ENCODE measurements at regions not wholly inside any gene's neighbourhood (a gene's known extent, or its start where the extent isn't known, plus 50 kb on each side); places are given as distances from the start of the nearest gene placed in this dataset.
"Not testable (repeated sequence)": the region's sequence is repeated elsewhere in the genome, so short reads cannot be mapped to it uniquely, and the experiment has no call there.

GRCh38 chr14:105601360-105602242 lies 75.2 kb downstream of the TMEM121 start:
- no peak for DNase-seq

GRCh38 chr14:105602243-105602750 lies 75.9 kb downstream of the TMEM121 start:
- DNase-seq: no peak

- DNase-seq: no peak
These were observed 76.7 kb downstream of the TMEM121 start for GRCh38 chr14:105602799-105603793.

DNA sequence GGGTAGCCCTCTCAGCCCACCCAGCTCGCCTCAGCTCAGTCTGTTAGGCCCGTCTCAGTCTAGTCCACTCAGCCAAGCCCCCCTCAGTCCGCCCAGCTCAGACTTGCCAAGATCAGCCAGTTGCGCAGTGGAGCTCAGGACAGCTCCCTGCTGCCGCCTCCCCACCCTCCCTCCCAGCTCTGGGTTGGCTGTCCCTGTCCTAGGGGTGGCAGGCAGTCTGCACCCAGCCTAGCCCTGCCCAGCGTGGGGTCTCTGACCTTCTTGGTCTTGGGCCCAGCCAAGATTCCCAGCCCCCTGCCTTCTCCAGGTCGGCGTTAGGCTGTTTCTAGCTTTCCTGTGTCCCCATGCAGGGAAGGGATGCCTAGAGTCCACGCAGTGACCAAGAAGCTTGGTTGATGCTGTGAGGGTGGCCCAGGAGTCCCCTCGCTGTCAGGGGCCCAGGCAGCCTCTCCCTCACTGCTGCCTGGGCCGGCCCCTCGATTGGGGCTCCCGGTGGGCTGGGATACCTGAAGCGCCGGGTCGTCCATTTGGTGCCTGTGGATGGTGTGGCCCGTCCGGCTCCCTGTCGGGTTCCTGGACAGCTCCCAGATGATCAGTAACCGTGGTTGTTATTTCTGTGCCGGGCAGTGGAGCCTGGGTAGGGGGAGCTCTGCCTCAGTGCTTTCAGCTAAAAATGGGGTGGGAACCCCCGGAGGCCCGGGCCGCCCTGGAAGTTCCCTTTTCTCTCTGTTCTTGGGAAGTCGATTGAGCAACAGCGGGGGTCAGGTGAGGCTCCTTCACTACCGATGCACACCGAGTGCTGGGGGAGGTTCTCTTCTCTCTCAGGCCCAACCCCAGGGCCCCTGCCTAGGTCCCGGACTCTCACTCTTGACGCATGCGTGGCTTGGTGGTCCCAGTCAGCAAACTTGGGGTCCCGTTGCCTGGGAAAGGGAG lies 78.4 kb downstream of the TMEM121 start:
- DNase-seq: not testable (repeated sequence)

GRCh38 chr14:105605464-105606304 lies 79.3 kb downstream of the TMEM121 start:
- DNase-seq: no peak

- not testable (repeated sequence) for DNase-seq
These were observed 80.1 kb downstream of the TMEM121 start for GRCh38 chr14:105606305-105606975.

- not testable (repeated sequence) for DNase-seq
These were observed 80.6 kb downstream of the TMEM121 start for GRCh38 chr14:105607025-105607424.

DNA sequence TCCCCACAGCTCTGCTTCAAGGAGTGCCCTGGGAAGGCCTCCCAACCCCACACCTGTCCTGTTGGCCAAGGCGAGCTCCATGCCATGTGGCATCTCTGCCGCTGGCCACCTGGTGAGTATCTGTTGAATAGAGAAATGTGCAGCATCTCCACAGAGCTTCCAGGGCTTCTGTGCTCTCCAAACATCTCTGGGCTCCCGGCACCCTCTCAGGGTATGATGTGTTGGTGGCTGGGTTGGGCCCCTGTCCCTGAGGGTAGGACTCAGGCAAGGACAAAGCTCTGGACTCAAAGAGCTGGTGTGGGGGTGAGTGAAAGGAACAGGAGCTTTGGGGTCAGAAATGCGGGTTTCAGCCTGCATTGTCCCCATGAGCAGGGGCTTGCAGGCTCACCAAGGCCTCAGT lies 88.6 kb downstream of the TMEM121 start:
- DNase-seq: not testable (repeated sequence)

- DNase-seq: not testable (repeated sequence)
These were observed 89.8 kb downstream of the TMEM121 start for GRCh38 chr14:105615986-105616801.

DNA sequence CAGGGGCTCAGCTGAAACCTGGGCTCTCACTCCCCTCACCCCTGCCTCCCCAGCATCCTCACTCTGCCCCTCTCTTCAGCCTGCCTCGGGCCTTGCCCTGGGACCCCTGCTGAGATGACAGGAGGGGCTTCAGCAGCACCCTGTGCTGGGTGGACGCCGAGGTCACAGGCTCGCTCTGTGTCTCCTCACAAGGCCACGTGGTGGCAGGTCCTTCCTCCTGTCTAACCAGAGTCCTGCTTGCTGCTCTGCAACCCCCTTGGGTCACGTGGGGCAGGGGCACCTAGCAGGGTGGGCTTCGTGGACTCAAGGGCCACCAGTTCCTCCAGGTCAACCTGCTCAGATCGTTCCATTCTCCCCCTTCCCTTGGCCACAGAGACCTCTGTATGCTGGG lies 90.4 kb downstream of the TMEM121 start:
- DNase-seq: no peak

DNA sequence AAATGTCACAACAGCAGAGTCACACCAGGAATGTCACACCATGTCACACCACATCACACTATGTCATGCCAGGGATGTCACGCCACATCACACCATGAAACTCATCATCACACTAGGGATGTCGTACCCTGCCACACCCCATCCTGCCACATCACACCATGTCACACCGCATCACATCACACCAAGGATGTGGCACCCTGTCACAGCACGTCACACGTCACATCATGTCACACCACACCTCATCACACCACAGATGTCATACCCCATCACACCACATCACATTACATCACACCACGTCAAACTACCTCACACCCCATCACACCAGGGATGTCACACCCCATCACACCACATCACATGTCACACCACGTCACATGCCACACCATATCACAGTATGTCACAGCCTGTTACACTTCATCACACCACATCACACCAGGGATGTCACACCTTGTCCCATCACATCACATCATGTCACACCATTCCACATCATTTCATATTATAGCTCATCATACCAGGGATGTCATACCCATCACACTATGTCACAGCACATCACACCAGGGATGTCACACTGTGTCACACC lies 90.9 kb downstream of the TMEM121 start:
- no peak for DNase-seq

- DNase-seq: not testable (repeated sequence)
These were observed 91.4 kb downstream of the TMEM121 start for GRCh38 chr14:105617805-105618204.

- DNase-seq: not testable (repeated sequence)
These were observed 92.9 kb downstream of the TMEM121 start for GRCh38 chr14:105619324-105619723.

DNA sequence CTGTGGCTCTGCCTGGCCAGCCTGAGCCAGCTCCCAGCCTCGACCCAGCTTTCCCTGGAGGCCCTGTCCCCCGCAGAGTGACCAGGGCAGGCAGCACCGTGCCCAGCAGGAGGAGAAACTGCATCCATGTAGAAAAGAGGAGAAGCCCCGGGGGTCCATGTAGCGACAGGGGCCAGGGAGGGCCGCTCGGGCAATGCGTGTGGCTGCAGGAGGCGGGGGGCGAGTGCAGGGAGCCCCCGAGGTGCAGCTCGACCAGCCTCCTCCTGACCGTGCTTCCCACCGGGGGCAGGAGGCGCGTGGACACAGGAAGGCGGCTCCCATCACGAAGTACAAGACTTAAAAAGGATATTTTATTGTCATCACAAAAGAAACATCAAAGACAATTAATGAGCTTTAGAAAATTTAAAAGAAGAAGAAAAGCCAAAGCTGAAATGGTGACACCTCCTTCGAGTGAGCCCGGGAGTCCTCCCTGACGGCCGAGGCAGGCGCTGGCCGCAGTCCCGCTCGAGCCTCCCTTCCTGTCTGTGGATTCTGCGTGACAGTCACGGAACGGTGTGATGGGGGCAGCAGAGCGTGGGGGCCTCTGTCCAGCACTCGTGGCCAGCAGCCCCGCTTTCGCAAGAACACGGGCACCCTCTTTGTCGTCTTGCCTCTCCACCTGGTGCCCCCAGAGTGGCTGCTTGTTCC lies 93.9 kb downstream of the TMEM121 start:
- not testable (repeated sequence) for DNase-seq

GRCh38 chr14:105620865-105621471 lies 94.6 kb downstream of the TMEM121 start:
- DNase-seq: not testable (repeated sequence)

- not testable (repeated sequence) for DNase-seq
These were observed 95.3 kb downstream of the TMEM121 start for GRCh38 chr14:105621479-105622328.

DNA sequence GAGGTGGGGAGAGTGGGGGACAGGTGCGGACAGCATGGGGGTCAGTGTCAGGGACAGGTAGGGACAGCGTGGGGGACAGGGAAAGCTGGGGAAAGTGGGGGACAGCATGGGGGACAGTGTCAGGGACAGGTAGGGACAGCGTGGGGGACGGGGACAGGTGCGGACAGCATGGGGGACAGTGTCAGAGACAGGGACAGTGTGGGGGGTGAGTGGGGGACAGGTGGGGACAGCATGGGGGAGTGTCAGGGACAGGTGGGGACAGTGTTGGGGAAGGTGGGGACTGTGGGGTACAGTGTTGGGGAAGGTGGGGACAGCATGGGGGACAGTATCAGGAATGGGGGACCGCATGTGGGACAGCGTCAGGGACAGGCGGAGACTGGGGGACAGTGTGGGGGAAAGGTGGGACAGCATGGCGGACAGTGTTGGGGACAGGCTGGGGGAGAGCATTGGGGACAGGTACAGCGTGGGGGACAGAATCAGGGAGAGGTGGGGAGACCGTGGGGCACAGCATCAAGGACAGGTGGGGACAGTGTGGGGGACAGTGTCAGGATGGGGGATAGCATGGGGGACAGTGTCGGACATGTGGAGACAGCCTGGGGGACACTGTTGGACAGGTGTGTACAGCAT lies 96.1 kb downstream of the TMEM121 start:
- DNase-seq: no peak
